Upper lobe of left lung (tissue), 6 donors: ENCODE measurements at regions not wholly inside any gene's neighbourhood (a gene's known extent, or its start where the extent isn't known, plus 50 kb on each side); places are given as distances from the start of the nearest gene placed in this dataset.
"Not testable (repeated sequence)": the region's sequence is repeated elsewhere in the genome, so short reads cannot be mapped to it uniquely, and the experiment has no call there.

Source experiments
- ATAC-seq, 2 donors: fragments of 200-7000 bp; cut with Tn5 transposase; one replicate each; pipeline ENCODE4 v1.9.1; 2022; ENCODE audit warnings: mild to moderate bottlenecking in 2 of 2, moderate library complexity in 2 of 2; ENCODE audit not compliant: low FRiP score in 2 of 2
- DNase-seq, 2 donors: peaks; one replicate each; pipeline ENCODE4 v3.0.0-alpha.2; 2019 to 2020
- H3K27ac ChIP-seq, 4 donors: fragments of 200-600 bp; sonication (generic); one replicate each; pipeline ENCODE4 v1.5.1; 2016 to 2019
- H3K27me3 ChIP-seq, 4 donors: fragments of 200-600 bp; sonication (generic); one replicate each; pipeline ENCODE4 v1.5.1; 2017 to 2019
- H3K36me3 ChIP-seq, 4 donors: fragments of 200-600 bp; sonication (generic); one replicate each; pipeline ENCODE4 v1.5.1; 2016 to 2019
- H3K4me1 ChIP-seq, 4 donors: fragments of 200-600 bp; sonication (generic); one replicate each; pipeline ENCODE4 v1.5.1; 2018 to 2019
- H3K4me3 ChIP-seq, 4 donors: fragments of 200-600 bp; sonication (generic); one replicate each; pipeline ENCODE4 v1.5.1; 2017 to 2019; ENCODE audit warnings: mild to moderate bottlenecking in 2 of 4, moderate library complexity in 1 of 4
- H3K9me3 ChIP-seq, 4 donors: fragments of 200-600 bp; sonication (generic); one replicate each; pipeline ENCODE4 v1.5.1; 2018 to 2019
- EP300 ChIP-seq, 4 donors: sonication (generic); formaldehyde crosslinking; IDR thresholded peaks; one replicate each; pipeline ENCODE4 v1.5.1; 2017; ENCODE audit warnings: antibody characterized with exemption in 4 of 4, control low read depth in 2 of 4
- POLR2A ChIP-seq, 4 donors: fragments of 450-650 bp; IDR thresholded peaks; one replicate each; pipeline ENCODE4 v1.5.1; 2016 to 2017; ENCODE audit warnings: antibody characterized with exemption in 4 of 4, mild to moderate bottlenecking in 2 of 4
- POLR2AphosphoS5 ChIP-seq, 2 donors: sonication (generic); formaldehyde crosslinking; IDR thresholded peaks; one replicate each; pipeline ENCODE4 v1.5.1; 2017; ENCODE audit warnings: antibody characterized with exemption in 2 of 2
- WGBS, 2 donors: methylation state at CpG; one replicate each; pipeline ENCODE4 v1.1.5; 2017 to 2018; 5-methylcytosine and 5-hydroxymethylcytosine counted together
- TF ChIP-seq, protein P1 (sequence below), 6 experiments: fragments of 450-650 bp in 4 of 6; fragments of 200-600 bp in 2 of 6; sonication (generic) in 2 of 6; IDR thresholded peaks; one replicate each; pipeline ENCODE4 v1.5.1; 2016 to 2019; ENCODE audit warnings: antibody characterized with exemption in 6 of 6
- donor health status: DM: no; HTN: no; CAD: no; lungs with moderate emphysema.
- donor health status: DM: no; HTN: yes; CAD: no; lungs with severe emphysema.

DNA sequence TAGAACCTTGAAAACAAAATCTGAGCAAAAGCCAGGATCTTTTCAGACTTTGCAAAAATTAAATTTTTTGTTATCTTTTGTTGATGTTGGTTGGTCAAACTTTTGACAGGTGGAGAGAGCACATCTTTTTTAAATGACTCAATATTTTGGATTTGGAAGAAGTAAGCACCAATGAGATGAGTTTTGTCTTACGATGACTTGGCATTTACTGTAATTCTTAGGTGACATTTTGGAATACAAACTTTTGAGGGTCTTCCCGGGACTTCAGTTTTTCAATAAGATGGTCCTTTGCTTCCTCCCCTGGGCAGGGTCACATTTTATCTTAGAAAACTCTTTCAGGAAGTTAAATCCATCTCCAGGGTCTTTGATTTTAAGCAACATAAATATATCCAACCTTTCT, 423.9 kb downstream of the HS3ST3B1 start:
- Histone ChIP-seq H3K27ac (no peak overlapping the region), H3K27me3 (no peaks in the 10 kb centered on the region), H3K36me3 (no peaks in the 10 kb centered on the region), H3K4me1 (no peaks in the 10 kb centered on the region), H3K4me3 (no peak overlapping the region), H3K9me3 (no peaks in the 10 kb centered on the region)
- WGBS, 2 donors, result 91 to 93% methylated on average over 2 of the region's 2 CpGs
- TF ChIP-seq POLR2AphosphoS5 (IDR thresholded peaks at IDR 0.05) (no peak), POLR2A (IDR thresholded peaks at IDR 0.05) (no peak), EP300 (IDR thresholded peaks at IDR 0.05) (no peak)
- TF ChIP-seq, protein P1, sequence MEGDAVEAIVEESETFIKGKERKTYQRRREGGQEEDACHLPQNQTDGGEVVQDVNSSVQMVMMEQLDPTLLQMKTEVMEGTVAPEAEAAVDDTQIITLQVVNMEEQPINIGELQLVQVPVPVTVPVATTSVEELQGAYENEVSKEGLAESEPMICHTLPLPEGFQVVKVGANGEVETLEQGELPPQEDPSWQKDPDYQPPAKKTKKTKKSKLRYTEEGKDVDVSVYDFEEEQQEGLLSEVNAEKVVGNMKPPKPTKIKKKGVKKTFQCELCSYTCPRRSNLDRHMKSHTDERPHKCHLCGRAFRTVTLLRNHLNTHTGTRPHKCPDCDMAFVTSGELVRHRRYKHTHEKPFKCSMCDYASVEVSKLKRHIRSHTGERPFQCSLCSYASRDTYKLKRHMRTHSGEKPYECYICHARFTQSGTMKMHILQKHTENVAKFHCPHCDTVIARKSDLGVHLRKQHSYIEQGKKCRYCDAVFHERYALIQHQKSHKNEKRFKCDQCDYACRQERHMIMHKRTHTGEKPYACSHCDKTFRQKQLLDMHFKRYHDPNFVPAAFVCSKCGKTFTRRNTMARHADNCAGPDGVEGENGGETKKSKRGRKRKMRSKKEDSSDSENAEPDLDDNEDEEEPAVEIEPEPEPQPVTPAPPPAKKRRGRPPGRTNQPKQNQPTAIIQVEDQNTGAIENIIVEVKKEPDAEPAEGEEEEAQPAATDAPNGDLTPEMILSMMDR (IDR thresholded peaks at IDR 0.05), result no peak
- DNase-seq, result no peak
- ATAC-seq, result no peak

DNA sequence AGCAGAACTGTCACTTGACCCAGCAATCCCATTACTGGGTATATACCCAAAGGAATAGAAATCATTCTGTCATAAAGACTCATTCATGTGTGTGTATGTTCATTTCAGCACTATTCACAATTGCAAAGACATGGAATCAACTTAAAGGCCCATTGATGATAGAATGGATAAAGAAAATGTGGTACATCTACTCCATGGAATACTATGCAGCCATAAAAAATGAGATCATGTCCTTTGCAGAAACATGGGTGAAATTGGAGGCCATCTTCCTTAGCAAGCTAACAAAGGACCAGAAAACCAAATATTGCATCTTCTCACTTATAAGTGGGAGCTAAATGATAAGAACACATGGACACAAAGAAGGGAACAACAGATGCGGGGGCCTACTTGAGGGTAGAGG, 422.5 kb downstream of the HS3ST3B1 start:
- 96 to 100% methylated on average over 1 of the region's 1 CpG for WGBS, 2 donors
- not testable (repeated sequence) for DNase-seq, H3K27ac ChIP-seq, ATAC-seq, H3K4me3 ChIP-seq, H3K27me3 ChIP-seq, H3K4me1 ChIP-seq, H3K9me3 ChIP-seq, H3K36me3 ChIP-seq

DNA sequence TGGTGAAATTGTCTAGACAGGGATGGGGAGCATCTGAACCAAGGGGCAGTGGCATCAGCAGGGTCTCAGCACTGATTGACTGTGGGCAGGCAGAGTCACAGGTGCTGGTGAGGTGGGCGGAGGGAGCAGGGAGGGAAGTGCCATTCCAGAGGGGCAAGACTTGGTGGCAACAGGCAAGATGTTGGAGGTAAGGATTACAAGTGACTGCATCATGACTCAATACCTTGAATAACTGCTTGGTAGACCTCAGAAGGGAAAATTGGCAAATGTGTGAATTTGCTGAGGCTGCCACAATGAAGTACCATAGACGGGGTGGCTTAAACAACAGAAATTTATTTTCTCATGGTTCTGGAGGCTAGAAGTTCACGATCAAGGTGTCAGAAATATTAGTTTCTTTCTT, 419.1 kb downstream of the HS3ST3B1 start:
- WGBS, 2 donors, result 85 to 92% methylated on average over 3 of the region's 3 CpGs
- H3K27ac ChIP-seq, result no peak overlapping the region
- H3K36me3 ChIP-seq, result no peaks in the 10 kb centered on the region
- no peaks in the 10 kb centered on the region for H3K4me1 ChIP-seq
- DNase-seq (no peak), ATAC-seq (no peak)
- H3K27me3 ChIP-seq, result no peaks in the 10 kb centered on the region
- H3K9me3 ChIP-seq, result no peaks in the 10 kb centered on the region
- no peak for TF ChIP-seq POLR2AphosphoS5 (IDR thresholded peaks at IDR 0.05)
- no peak for TF ChIP-seq EP300 (IDR thresholded peaks at IDR 0.05)
- TF ChIP-seq, protein P1 (IDR thresholded peaks at IDR 0.05), result no peak
- no peak for TF ChIP-seq POLR2A (IDR thresholded peaks at IDR 0.05)
- H3K4me3 ChIP-seq, result no peak overlapping the region

DNA sequence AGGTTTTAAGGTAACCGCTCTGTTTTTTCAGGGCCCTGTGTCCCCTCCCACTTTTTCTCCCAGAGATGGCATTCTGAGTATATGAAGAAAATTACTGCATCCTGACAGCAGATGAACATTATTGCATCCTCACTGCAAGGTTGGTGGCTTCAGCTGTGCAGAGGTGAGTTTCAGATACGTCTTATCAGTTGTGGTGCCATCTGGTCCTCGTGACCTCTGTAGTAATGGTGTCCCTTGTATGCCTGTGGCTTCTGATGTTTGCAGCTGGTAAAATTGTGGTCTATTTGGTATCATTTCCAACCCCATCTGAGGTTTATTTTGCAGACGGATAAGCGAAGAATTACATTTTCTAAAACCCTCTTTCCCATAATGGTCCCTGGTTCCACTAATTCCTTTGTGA, 417.0 kb downstream of the HS3ST3B1 start:
- Histone ChIP-seq H3K9me3 (no peaks in the 10 kb centered on the region), H3K27ac (no peak overlapping the region), H3K4me3 (no peak overlapping the region), H3K36me3 (no peaks in the 10 kb centered on the region), H3K4me1 (no peaks in the 10 kb centered on the region), H3K27me3 (no peaks in the 10 kb centered on the region)
- 73 to 86% methylated on average over 5 of the region's 5 CpGs for WGBS, 2 donors
- TF ChIP-seq POLR2AphosphoS5 (IDR thresholded peaks at IDR 0.05), result no peak
- TF ChIP-seq POLR2A (IDR thresholded peaks at IDR 0.05), result no peak
- TF ChIP-seq, protein P1 (IDR thresholded peaks at IDR 0.05), result no peak
- TF ChIP-seq EP300 (IDR thresholded peaks at IDR 0.05), result no peak
- DNase-seq (no peak), ATAC-seq (no peak)

DNA sequence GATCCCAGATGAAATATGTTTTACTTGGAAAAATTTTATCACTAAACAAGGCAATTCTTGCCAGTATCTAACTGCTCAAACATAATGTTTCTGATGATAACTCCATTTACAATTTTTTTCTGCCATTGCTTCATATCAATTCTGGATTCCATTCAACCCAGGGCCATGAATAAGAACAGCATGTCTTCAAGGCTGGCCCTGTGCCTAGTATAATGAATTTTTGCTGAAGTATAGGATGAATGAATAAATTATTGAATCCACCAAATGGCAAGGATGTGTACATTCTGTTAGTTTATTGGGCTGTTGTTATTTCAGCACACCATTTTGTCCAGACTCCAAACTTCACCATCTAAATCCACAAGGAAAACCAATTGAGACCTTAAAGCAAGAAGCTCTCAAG, 414.7 kb downstream of the HS3ST3B1 start:
- TF ChIP-seq, protein P1 (IDR thresholded peaks at IDR 0.05), result no peak
- no peak for TF ChIP-seq POLR2AphosphoS5 (IDR thresholded peaks at IDR 0.05)
- TF ChIP-seq POLR2A (IDR thresholded peaks at IDR 0.05), result no peak
- TF ChIP-seq EP300 (IDR thresholded peaks at IDR 0.05), result no peak
- Histone ChIP-seq H3K27me3 (no peaks in the 10 kb centered on the region), H3K36me3 (no peaks in the 10 kb centered on the region), H3K4me1 (no peaks in the 10 kb centered on the region), H3K9me3 (no peaks in the 10 kb centered on the region), H3K4me3 (no peak overlapping the region), H3K27ac (no peak overlapping the region)
- ATAC-seq, result no peak
- no peak for DNase-seq
